TTC549 (cell line): ENCODE measurements at regions not wholly inside any gene's neighbourhood (a gene's known extent, or its start where the extent isn't known, plus 50 kb on each side); places are given as distances from the start of the nearest gene placed in this dataset.
"Not testable (repeated sequence)": the region's sequence is repeated elsewhere in the genome, so short reads cannot be mapped to it uniquely, and the experiment has no call there.

Experiments
- FAIRE-seq: peaks from 2 replicates; lab custom pipeline; 2012; peaks lifted over from hg19 to GRCh38; lab: Jason Lieb, UNC

DNA sequence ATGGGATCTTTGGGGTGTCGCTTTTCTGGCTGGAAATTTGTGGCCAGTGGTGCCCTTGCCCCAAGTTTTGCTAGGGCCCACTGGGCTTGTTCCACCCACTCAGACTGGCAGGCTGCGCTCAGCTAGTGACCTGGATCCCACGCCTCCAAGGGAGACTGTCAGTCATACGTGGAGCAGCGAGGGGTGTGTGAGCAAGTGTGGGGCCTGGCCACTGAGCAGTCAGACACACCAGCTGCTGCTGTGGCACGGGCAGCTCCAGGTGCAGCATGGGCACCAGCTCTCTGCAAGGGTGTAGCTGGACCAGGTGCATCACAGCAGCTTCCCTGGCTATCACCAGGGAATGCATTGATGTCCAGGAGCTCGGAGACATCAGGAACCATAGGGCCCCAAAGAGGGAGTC is 327.0 kb downstream of the NR4A2 start:
- FAIRE-seq = no peak

DNA sequence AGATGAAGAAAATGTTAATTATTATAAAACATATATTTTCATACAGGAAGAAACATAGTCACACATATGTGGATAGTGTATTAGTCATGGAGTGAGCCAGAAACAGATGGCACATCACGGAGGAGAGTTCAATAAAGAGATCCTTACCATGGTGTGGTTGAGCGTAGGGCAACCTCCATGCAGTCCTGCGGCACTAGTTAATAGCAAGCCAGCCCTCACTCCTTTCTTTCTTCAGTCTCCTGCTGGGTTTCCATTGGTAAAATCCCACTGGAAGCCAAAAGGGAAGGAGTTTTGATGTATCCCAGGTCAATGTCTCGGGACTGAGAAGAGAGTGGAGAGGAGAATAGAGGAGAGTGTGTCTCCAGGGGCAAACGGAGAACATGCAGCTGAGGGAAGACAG is 328.1 kb downstream of the NR4A2 start:
- no peak for FAIRE-seq

DNA sequence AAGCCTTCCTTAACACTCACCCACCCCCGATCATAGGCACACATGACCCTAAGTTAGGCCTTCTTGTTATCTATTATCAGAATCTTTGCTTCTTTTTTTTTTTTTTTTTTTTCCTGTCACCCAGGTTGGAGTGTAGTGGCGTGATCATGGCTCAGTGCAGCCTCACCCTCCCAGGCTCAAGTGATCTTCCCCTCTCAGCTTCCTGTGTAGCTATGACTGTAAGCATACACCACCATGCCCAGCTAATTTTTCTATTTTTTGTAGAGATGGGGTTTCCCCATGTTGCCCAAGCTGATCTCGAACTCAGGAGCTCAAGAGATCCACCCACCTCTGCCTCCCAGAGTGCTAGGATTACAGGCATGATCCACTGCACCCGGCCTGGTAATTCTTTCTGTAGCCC is 328.7 kb downstream of the NR4A2 start:
- no peak for FAIRE-seq

DNA sequence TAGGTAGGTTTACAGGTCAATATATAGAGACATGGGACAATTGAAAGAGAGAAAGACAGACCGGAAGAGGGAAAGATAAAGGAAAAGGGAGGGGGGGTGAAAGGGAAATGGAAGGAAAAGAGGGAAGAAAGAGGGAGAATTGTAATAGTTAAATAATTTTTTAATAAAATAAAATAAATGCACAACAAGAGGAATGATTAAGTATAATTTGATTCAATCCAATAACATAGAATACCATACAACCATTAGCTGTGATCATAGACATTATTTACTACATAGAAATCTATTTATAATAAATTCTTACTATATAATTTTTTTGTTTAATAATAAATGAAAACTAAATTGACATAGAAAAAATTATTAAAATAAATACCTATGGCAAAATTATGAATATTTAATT is 330.7 kb downstream of the NR4A2 start:
- FAIRE-seq = peak; percentile 81

DNA sequence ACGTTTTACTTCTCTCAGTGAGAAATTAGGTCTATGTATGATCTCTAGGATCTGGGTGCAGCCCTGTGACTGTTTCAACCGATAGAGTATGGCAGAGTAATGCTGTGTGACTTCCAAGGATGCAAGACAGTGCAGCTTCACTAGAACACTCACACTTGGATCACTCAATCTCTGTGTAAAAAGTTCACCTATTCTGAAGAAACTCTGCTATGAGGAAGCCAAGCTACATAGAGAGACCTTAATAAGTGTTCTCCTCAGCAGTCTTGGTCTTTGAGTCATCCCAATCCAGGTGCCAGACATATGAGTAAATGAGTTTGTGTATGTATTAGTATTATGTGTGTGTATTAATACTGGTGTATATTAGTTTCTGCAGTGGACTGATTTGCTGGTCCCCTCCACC is 335.0 kb downstream of the NR4A2 start:
- FAIRE-seq = no peak

DNA sequence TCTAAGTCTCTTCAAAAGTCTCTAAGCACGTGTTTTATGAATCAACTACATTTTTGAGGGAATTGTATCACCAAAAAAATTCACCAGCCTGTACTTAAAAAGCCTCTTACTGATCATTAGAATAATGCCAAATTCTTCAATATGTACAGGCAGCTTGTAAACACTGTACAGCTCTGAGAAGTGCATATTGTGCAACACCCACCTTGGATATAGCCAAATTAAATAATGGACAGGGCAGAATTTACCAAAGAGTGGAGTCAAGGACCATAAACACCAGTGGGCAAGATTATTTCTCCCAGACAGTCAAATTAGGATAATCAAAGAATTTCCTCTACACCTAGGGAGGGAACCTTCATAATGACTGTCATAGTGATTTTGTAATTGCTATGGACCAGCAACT is 338.2 kb downstream of the NR4A2 start:
- FAIRE-seq = no peak

DNA sequence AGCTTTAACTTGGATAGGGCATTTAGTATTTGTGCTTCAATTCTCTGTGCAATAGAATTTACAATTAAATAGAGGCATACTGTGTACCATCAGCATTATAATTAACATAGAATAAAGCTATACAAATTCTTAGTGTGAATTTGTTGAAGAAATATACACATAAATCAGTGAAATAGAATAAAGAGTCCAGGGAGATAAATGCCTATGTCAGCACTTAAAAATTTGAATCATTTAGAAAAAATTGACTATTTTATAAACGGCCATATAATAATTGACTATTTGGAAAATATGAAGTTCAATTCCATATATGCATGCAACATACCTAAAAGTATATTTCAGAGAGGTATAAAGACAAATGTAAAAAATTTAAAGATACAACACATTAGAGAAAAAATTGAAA is 348.7 kb downstream of the NR4A2 start:
- peak; percentile 19 for FAIRE-seq

DNA sequence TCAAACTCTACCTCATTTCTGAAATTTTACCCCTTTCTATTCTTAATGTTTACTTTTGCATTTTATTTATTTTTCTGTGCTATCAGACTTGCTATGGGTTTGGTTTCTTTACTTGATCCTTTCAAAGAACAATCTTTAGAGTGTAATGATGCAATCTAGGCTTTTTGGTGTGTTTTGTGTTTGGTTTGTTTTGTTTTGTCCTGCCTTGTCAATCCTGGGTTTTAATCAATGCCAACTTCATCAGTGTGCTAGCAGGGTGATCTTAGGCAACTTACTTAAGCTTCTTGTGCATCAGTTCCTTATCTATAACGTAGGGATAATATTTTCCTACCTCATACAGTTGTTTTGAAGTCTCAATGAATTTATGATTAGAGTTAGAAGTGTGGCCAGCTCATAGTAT is 350.4 kb downstream of the NR4A2 start:
- no peak for FAIRE-seq

DNA sequence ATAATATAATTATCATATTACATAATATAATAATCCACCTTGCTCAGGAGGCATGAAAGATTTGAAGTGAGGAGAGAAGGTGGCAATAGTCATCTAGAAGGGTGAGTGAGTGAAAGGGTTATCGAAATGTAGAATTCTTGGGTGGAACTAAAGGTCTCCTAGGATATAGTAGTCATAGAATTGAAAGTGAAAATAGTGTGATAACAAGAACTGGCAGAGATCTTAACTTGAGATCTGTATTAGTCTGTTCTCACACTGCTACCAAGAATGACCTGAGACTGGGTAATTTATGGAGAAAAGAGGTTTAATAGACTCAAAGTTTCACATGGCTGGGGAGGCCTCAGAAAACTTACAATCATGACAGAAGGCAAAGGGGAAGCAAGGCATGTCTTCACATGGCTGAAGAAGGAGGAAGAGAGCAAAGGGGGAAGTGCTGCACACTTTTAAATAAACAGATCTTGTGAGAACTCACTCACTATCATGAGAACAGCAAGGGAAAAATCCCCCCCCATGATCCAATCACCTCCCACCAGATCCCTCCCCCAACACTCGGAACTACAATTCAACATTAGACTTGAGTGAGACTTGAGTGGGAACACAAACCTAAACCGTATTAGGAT is 351.5 kb downstream of the NR4A2 start:
- no peak for FAIRE-seq

DNA sequence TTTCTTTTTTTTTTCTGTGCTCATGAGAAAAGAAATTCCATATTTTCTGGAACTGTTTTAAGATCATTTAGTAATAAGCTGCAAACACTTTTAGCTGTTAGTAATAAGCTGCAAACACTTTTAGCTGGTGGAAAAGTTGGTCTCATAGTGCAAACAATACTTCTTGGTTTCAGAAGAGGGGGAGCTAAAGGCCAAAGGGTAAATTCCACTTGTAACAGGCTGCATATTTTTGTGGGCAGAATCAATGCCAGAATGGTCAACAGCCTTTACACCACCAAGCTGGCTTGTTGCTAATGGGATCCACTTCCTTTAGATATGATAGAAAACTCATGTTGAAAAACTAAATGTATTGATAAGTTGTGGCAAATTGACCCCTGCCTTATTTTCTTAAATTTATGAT is 356.8 kb downstream of the NR4A2 start:
- no peak for FAIRE-seq

DNA sequence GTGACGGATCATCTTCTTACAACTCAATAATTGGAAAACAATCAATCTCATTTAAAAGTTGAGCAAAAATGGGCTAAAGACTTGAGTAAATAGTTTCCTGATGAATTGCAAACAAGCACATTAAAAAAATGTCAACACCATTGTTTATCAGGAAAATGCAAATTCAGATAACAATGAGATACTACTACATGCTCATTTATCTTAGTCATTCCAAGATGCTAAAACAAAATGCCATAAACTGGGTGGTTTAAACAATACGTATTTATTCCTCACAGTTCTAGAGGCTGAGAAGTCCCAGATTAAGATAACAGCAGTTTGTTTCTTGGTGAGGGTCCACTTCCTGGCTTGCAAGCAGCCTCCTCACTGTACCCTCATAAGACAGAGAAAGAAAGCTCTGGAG is 359.6 kb downstream of the NR4A2 start:
- FAIRE-seq = no peak

DNA sequence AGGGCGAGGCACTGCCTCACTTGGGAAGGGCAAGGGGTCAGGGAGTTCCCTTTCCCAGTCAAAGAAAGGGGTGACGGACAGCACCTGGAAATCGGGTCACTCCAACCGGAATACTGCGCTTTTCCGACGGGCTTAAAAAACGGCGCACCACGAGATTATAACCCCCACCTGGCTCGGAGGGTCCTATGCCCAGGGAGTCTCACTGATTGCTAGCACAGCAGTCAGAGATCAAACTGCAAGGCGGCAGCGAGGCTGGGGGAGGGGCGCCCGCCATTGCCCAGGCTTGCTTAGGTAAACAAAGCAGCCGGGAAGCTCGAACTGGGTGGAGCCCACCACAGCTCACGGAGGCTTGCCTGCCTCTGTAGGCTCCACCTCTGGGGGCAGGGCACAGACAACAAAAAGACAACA is 366.5 kb downstream of the NR4A2 start:
- not testable (repeated sequence) for FAIRE-seq

DNA sequence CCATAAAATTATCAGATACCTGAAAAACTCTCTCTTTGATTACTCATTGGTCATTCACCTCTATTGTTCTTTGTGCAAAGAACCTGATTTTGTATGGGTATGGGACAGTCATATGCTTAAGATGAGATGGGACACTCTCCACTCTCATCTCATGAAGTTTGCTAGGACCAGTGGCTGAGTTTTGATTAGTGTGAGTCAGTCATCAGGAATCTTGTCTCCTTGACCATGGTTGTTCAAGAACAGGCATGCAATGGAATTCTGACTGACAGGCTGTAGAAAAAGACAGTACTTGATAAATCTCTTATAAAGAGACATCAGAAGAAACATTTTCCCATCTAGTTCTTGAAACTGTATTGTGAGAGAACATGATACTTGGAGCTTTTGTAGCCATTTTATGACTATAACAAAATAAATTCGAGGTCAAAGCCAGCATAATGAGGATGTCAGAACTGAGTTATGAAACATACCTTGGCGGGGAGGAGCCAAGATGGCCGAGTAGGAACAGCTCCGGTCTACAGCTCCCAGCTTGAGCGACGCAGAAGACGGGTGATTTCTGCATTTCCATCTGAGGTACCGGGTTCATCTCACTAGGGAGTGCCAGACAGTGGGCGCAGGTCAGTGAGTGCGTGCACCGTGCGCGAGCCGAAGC is 367.0 kb downstream of the NR4A2 start:
- FAIRE-seq = no peak

DNA sequence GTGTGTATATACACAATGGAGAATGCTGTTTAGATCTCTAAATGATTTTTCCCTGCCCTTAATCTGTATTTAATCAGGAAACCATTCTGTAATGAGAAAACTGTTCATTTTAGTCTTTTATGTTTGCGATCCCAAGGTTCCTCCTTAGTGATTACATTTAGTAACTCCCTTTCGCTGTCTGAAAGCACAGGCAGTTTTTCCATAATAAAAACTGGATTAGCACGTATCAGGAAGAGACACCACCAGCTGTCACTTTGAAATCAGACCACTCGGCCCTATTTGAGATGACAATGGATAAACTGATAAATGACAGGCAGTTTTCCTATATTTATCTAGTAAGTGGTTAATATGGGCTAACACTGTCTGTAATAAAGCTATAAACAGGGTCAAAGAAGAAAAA is 370.9 kb downstream of the NR4A2 start:
- no peak for FAIRE-seq

DNA sequence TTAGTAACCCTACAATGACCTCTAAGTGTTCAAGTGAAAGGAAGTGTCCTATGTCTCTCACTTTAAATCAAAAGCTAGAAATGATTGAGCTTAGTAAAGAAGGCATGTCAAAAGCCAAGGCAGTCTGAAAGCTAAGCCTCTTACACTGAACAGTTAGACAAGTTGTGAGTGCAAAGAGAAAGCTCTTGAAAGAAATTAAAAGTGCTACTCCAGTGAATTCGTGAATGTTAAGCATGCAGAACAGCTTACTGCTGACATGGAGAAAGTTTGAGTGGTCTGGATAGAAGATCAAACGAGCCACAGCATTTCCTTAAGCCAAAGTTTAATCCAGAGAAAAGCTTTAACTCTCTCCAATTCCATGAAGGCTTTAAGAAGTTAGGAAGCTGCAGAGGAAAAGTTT is 373.7 kb downstream of the NR4A2 start:
- no peak for FAIRE-seq

DNA sequence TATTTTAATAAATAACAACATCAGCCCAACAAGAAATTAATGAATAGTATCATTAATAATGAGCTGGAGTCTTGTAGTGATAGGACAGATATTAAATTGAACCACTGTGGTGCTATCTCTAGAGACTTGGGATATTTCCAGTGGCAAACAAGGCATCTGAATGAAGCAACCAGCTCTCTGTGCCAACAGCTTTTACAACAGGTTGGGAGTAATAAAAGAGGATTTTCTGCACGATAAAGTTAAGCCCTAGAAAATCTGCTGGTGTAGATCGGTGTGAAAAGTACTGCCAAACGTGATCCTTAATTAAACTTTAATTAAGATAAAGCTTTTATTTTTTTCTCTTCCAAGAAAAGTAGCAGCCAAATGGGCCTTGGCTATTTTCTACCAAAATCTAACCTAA is 385.5 kb downstream of the NR4A2 start:
- no peak for FAIRE-seq

DNA sequence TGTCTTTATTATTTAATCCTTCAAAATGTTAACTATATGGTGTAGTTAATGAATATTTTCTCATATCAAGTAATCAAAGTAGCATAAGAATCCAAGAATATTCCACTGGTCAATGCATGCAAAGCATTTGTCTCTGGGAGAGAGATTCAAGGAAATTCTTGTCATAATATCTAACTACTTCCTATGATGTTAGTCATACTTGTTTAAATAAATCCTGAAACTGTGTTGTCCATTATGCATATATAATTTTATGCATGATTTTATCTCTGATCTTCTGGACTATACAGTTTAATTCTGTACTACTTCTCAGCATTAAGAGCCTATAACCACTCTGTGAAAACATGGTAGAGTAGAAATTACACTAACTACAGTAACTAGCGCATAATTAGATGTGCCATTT is 388.3 kb downstream of the NR4A2 start:
- FAIRE-seq = no peak

DNA sequence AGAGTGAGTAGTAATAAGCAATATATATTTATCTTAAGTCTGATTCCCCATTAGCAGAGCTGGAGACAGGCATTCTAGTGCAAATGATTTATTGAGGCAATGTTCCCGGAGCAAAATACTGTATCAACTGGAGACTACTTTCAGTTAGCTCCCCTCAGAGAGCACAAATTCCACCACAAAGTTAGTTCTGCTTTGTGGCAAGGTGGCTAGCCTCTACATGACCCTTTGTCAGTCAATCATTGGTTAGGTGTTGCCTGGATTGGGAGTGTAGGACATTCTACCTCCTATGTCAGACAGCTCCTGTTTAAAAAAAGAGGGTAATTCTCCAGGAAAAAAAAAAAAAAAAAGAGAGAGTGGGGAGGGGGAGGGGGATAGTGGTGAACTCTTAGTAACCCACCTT is 402.2 kb downstream of the NR4A2 start:
- no peak for FAIRE-seq

DNA sequence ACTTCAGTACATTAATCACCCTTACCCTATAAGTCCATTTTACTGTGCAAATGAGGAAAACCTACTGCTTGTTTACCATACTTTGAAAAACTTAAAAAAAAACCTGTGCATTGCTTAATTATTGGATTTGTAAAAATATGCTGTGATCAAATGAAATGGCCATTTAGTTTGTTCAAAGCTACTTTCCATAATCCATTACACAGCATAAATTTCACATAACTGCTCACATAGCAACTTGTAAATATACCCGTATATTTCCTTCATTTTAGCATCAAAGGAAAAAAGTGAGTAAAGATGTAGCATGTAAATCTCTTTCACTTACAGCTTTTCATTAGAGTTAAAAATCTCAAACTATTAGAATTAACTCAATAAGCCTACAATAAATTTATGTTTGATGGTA is 415.1 kb downstream of the NR4A2 start:
- FAIRE-seq = no peak

DNA sequence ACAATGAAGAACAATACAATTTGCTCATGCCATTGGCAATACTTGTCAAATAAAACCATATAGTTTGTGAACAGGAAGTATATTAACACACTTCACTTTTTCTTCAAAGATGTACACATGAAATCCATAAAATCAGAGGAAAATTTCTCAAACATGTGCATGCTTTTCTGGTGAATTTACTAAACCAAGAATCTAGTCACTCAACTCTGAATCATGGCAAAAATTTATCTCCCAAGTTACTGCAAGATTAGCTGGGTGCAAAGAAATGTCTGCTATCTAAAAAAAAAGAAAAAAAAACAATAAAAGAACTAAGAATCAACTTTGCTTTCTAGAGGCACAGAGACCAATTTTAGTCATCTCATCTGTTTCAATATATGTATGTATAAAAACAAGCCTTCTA is 419.2 kb downstream of the NR4A2 start:
- no peak for FAIRE-seq

DNA sequence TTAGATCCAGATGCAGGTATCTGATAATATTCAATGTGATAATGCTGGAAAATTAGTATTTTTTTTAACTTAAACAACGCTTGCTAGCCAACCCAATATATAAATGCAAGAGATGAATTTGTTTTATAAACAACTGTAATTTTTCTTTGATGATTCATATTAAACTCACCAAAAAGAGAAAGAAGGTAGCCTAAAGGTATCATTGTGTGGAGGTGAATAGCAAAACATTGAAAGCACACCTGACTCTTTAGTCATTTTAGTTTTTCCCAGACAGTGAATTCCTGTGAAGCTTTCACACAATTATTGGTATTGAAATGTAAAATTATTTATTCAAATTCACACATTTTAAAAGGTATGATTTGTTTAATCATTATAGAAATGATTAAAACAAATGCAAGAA is 424.0 kb downstream of the NR4A2 start:
- FAIRE-seq = no peak

DNA sequence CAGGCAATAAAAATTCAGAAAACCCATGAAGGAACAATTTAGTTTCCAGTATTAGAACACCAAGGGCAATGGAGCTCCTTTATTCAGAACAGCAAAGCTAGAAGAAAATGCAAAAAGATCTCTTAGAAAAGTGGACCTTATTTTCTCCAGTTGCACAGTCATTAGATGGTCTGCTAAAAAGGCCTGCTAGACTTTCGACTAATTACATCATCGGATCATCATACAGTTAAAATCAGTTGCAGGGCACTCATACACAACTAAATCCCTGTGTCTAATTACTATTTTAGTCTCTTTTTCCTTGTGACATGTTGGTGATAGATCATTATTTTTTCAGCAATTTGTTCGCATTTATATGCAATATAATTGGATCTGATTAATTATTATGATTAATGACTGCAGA is 425.3 kb downstream of the NR4A2 start:
- no peak for FAIRE-seq

DNA sequence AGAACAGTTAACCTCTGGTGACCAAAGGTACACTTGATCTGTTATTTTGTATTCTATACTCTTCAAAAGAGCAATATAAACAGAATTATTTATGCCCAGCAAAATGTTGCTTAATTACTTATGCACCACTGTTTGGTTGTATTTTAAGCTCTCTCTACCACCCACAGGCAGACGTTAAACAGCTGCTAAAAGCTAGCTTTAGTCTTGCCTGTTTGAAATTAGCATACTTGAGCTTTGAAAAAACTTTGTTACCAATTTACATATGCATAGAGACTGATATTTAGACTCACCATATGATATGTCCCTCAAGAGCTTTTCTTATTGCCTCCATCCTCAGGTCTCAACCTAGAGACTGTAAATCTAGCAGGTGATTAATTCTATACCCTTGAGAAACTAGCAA is 426.9 kb downstream of the NR4A2 start:
- no peak for FAIRE-seq

DNA sequence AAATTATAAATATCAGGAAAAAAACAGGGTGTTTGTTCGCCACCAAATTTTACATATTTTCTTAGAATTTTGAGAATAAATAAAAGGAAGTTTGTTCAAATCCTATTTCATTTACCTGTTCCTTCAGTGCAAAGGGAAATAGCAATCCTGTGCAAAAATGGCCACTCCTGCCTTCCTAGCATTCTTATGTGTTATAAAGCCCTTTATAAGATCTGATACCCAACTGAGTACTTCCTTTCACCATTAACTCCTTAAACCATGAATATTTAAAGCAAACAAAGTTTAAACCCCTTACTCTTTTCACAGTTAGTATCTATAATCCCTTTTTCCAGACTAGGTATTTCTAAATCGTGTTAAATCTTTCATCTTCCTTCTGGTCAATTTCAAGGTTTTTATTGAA is 427.8 kb downstream of the NR4A2 start:
- FAIRE-seq = no peak

DNA sequence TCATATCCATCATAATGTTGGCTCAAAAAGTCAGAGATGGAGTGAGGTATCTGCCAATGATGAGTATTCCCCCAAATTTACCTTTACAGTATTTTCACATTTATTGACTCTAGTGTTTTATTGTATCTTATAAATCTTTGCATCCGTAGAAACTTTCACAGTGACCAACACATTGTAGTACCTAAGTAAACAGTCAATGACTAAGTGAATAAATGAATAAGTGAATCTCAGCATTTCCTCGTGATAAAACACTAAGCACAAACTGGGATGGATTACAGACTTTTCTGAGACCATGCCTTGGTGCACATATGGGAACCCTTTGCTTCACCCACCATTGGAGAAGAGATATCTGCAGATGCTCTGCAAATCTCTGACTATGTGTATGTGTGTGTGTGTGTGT is 429.9 kb downstream of the NR4A2 start:
- no peak for FAIRE-seq
